GM10248 (cell line): ENCODE measurements at regions not wholly inside any gene's neighbourhood (a gene's known extent, or its start where the extent isn't known, plus 50 kb on each side); places are given as distances from the start of the nearest gene placed in this dataset.
"Not testable (repeated sequence)": the region's sequence is repeated elsewhere in the genome, so short reads cannot be mapped to it uniquely, and the experiment has no call there.

Source experiments
- CTCF ChIA-PET: fragments of 300-600 bp; sonication (Branson Sonifier 250); formaldehyde crosslinking; extraction: SDS; loops from one replicate; lab custom pipeline; 2021; ENCODE audit warnings: antibody characterized with exemption; lab: Yijun Ruan, JAX
- POLR2A ChIA-PET: fragments of 350-650 bp; sonication (Branson Sonifier 250); formaldehyde crosslinking; extraction: SDS; loops from one replicate; lab custom pipeline; 2020; ENCODE audit warnings: antibody characterized with exemption; lab: Yijun Ruan, JAX
- DNase-seq: peaks from one replicate; pipeline ENCODE4 v3.0.0; 2012; ENCODE audit errors: extremely low spot score
- TF ChIP-seq, protein P1 (sequence below): IDR thresholded peaks from 2 replicates; pipeline ENCODE4 v1.5.1; 2012; ENCODE audit warnings: mild to moderate bottlenecking, low read depth; ENCODE audit errors: extremely low read depth, missing control alignments, control extremely low read depth

DNA sequence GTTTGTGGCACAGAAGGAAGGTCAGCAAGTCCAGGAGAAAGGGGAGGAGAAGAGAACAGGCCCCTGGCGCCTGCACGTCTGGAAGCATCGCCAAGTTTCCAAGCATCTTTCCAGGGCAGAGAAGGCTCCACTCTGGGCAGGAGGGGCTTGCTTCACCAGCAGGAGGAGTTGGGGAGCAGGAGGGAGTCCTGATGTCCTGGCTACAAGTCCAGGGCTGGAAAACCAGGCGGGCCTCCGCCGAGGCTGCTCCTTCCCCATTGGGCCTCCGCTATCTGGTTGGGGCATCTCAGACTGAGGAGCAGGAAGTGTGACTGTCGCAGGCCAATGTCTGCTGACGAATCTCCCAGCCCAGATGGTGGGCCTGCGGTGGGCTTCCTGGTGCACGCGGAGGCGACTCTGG, 421.9 kb downstream of the PREX1 start:
- CTCF ChIA-PET = no interaction called here
- POLR2A ChIA-PET = no interaction called here
- TF ChIP-seq, protein P1, sequence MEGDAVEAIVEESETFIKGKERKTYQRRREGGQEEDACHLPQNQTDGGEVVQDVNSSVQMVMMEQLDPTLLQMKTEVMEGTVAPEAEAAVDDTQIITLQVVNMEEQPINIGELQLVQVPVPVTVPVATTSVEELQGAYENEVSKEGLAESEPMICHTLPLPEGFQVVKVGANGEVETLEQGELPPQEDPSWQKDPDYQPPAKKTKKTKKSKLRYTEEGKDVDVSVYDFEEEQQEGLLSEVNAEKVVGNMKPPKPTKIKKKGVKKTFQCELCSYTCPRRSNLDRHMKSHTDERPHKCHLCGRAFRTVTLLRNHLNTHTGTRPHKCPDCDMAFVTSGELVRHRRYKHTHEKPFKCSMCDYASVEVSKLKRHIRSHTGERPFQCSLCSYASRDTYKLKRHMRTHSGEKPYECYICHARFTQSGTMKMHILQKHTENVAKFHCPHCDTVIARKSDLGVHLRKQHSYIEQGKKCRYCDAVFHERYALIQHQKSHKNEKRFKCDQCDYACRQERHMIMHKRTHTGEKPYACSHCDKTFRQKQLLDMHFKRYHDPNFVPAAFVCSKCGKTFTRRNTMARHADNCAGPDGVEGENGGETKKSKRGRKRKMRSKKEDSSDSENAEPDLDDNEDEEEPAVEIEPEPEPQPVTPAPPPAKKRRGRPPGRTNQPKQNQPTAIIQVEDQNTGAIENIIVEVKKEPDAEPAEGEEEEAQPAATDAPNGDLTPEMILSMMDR = no peak
- DNase-seq = no peak

DNA sequence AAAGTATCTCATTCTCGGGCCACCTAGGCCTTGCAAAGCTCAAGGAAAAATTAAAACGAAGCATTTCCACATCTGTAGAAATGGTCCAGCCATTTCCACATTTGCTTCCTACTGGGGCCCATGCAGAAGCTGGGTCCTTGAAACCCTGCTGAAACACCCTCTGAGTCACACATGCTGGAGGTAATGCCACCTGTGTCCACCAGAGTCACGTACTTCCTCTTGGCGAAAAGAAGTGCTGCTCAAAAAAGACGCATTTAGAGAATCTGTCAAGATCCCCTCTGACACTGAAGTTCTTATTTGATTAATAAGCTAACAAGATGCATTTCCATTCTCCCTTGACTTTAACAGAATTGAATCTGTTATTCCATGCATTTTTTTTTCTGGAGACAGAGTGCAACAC, 423.2 kb downstream of the PREX1 start:
- TF ChIP-seq, protein P1 = no peak
- DNase-seq = peak; percentile 28
- CTCF ChIA-PET = interaction anchor here (1.1 to 1.6 kb wide), 3 partner anchors 9 to 216 kb away, joined by 3 to 9 read pairs (median 3); no protein-coding TSS in a partner anchor
- POLR2A ChIA-PET = no interaction called here

DNA sequence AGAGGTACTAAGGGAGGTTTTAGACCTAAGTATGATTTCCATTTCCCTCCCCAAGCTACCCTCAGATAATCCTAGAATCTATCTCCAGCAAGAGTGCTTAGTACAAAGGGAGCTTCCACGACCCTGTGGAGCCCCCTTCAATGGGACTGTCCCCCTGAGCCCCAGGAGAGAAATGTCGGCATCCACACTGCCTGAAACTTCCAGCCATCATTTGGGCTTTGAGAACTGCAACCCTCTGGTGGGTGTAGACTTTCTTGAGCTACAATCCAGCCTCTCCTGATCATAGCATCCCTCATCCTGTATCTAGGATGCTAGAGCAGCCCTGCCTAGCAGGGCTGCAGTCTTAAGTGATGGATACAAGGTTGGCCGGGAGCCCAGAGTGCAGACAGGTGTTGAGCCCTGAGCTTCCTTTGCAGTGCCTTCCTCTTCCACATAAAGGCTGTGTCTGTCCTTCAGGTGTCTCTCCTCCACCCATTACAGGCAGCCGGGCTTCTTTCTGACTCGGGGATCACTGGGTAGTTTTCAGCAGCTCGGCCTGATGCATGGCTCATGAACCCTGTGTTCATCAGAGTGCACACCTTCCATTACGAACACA, 424.5 kb downstream of the PREX1 start:
- DNase-seq = no peak
- TF ChIP-seq, protein P1 = no peak
- POLR2A ChIA-PET = no interaction called here
- CTCF ChIA-PET = interaction anchor here (1.2 to 2.5 kb wide), 2 partner anchors 217 to 219 kb away, joined by 3 to 10 read pairs; no protein-coding TSS in a partner anchor

DNA sequence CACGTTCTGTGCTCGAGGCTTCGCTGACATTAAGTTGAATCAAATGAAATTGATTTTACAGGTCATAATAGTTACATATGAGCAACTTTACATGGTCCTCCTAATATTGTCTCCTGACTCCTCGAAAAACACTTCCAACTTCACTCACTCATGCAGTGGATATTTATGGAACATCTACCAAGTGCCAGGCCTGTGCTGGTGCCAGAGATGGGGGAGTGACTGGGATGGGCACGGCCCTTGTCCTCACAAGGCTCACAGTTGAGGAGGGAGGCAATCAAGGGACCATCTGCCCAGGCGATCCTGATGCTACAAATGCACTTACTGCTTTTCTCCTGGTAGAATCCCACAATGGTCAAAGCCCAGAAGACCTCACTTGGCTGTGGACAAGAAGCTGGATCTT, 426.4 kb downstream of the PREX1 start:
- POLR2A ChIA-PET = no interaction called here
- no peak for DNase-seq
- TF ChIP-seq, protein P1 = no peak
- CTCF ChIA-PET = no interaction called here

DNA sequence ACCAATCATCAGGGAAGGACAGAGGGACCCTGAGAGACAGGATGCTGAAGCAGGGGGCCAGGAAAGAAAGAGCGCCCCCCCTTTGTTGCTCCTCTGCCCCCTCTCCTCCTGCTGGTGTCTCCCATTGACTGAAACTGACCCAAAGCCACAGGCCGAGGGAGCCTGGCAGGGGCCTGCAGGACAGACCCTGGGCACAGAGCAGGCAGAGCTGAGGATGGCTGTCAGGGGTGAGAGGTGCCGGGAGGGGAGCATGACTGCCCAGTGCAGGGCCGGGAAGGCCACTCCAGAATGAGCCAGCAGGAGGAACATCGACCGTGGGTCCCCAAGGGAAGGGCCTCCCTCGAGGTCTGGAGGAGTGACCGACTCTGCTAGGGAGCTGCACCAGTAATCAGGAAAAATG, 427.8 kb downstream of the PREX1 start:
- CTCF ChIA-PET = interaction anchor here (1.1 kb wide), 1 partner anchor 675 kb away, joined by 3 read pairs; no protein-coding TSS in a partner anchor
- POLR2A ChIA-PET = no interaction called here
- DNase-seq = no peak
- TF ChIP-seq, protein P1 = no peak

DNA sequence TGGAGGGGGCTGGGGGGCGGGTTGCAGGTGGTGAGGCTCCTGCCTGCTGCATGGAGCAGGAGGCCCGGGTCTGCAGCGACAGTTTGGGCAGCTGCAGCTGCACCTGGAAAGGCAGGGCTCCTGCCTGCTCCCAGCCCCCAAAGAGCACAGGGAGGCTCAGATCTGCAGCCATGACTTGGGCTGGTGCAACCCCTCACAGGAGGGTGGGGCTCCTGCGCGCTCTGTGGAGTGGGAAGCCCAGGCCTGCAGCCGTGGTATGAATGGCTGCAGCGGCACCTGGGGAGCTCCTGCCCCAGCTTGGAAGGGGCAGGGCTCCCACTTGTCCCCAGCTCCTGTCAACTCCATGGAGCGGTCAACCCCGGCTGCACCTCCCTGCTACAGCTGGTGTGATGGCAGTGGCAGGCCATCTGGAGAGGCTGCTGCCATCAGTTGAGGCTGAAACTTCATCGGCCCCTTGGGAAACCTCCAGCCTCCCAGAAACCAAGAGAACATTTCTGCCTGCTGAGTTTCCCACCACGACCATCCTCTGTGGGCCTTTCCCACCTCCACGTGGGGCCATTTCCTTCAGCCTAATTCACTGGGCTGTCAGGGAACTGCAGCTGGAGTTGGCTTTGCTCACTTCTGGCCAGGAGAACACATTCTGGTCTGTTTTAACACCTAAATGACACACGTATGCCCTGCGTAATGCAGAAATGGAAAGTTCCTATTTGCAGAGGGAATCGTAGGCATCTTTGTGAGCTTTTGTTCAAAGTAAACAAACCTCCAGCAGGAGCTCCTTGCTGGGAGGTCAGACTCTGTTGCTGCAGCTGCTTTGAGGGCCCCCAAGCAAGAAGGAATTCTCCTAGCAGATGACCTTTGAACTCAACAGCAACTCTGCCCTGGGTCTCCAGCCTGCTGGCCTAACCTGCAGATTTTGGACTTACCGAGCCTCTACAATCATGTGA, 429.0 kb downstream of the PREX1 start:
- TF ChIP-seq, protein P1 = no peak
- DNase-seq = no peak
- ChIA-PET POLR2A (no interaction called here), CTCF (interaction anchor here (1.2 to 1.4 kb wide), 2 partner anchors 222 to 613 kb away, joined by 3 to 5 read pairs; no protein-coding TSS in a partner anchor)

DNA sequence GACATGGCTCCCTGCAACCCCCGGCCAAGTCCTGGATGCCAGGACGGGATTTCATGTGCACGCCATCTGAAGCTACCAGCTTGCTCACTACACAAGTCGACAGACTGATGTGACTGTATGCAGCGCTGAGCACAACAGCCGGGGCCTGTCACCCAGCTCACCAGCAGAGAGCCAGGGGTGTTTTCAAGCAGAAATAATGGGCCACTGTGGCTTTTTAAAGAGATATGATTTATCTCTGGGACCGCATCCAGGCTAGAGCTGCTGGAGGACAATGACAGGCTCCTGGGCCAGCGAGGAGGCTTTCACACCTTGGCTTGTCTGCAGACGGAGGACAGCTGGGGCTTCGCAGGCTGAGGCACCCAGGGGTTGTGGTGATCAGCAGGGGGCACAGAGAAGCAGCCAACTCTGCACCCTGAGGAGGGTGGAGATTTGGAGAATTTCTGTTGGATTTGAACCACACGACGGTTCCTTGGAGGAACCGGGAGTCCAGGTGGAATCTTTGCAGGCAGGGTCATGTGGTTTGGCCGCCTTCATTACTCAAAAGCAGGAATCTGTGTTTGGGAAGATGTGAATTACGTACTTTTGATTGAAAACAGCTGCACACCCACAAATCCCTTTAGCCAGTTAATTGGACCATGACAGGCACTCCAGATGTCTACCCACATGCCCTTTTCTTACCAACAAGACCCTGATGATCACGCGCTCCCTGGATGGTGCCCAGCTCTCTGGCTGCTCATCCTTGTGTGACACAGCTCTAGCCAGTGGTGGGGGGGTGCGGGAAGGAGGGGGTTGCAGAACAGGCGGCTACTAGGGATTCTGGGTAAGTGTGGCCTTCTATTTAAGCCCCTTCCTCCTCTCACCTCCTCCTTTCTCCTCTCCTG, 430.6 kb downstream of the PREX1 start:
- DNase-seq, POLR2A ChIA-PET: not testable (repeated sequence)
- CTCF ChIA-PET = interaction anchor here (1.5 kb wide), 1 partner anchor 223 kb away, joined by 4 read pairs; no protein-coding TSS in a partner anchor
